ENCODE measurements at regions not wholly inside any gene's neighbourhood (a gene's known extent, or its start where the extent isn't known, plus 50 kb on each side); places are given as distances from the start of the nearest gene placed in this dataset.

DNA sequence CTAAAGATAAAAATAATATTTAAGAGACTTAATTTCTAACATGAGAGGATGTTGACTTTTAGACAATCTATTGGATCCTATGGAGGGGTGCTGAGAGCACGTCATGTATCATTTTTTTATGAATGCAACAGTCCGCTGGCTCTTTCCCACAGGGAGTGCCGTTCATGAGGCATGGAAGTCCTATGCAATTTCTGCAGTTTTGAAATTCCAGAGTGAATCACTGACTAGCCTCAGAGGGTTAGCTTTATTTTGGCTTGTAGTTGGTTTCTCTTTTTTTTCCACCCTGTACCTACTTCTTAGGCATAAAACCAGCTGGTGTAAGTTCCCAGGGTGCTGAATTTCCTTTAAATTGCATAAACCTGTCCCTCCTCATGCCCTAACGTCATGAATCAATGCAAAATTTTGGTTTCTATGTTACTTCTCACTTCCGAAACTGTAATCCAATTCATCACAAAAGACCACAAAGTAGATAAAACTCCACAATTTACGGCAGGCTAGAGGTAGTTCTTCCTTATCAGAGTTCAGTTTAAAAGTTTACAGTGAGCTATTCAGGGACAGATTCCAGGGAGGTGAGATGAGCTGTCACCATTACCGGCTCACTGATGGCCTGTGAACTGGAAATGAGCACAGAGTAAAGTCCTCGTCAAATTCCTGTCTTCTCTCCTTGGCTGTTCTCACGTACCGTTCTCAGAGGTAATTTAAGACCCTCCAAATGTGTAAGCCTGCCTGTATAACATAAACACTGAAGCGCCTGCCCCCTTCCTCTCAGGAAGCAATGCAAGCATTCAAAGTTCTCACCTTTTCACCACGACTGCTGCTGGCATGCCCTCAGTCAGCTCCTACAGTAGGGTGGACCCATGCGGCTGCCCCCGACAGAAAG lies 216.6 kb upstream of the SLC10A2 start:
- H3K4me3 ChIP-seq (ENCODE audit: low read length), result no peak overlapping the region
- peak; percentile 62 for DNase-seq (ENCODE audit: low read depth)
- TF ChIP-seq, protein P1, sequence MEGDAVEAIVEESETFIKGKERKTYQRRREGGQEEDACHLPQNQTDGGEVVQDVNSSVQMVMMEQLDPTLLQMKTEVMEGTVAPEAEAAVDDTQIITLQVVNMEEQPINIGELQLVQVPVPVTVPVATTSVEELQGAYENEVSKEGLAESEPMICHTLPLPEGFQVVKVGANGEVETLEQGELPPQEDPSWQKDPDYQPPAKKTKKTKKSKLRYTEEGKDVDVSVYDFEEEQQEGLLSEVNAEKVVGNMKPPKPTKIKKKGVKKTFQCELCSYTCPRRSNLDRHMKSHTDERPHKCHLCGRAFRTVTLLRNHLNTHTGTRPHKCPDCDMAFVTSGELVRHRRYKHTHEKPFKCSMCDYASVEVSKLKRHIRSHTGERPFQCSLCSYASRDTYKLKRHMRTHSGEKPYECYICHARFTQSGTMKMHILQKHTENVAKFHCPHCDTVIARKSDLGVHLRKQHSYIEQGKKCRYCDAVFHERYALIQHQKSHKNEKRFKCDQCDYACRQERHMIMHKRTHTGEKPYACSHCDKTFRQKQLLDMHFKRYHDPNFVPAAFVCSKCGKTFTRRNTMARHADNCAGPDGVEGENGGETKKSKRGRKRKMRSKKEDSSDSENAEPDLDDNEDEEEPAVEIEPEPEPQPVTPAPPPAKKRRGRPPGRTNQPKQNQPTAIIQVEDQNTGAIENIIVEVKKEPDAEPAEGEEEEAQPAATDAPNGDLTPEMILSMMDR (conservative IDR thresholded peaks at IDR 0.05; ENCODE audit: low read depth, low read length), result no peak

DNA sequence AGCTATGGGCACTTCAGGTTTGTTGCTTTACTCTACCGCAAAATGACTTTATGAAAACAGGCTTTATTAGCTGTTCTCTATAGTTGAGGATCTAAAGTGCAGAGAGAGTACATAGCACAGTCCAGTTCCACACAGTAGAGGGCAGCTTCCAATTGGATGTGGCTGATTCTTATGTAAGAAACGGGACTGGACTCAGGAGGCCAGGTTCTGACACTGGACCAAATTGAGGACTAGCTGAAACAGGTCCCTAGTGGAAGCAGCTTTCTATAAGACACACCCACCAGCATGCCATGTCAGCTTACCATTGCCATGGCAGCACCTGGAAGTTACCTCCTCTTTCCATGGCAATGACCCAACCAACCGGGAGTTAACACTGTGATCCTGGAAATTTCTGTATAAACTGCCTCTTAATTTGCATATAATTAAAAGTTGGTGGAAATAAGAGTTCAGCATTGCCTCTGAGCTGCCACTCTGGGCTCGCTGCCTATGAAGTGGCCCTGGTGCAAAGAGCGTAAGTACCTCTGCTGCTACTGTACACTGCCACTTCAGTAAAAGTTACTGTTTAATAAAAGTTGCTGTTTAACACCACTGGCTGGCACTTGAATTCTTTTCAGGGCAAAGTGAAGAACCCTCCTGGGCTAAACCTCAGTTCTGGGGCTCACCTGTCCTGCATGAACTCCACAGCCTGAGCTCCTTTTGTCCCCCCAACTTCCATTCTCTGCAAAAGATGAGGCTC lies 211.9 kb upstream of the SLC10A2 start:
- DNase-seq (ENCODE audit: low read depth), result no peak
- no peak overlapping the region for H3K4me3 ChIP-seq (ENCODE audit: low read length)
- TF ChIP-seq, protein P1 (conservative IDR thresholded peaks at IDR 0.05; ENCODE audit: low read depth, low read length), result no peak

DNA sequence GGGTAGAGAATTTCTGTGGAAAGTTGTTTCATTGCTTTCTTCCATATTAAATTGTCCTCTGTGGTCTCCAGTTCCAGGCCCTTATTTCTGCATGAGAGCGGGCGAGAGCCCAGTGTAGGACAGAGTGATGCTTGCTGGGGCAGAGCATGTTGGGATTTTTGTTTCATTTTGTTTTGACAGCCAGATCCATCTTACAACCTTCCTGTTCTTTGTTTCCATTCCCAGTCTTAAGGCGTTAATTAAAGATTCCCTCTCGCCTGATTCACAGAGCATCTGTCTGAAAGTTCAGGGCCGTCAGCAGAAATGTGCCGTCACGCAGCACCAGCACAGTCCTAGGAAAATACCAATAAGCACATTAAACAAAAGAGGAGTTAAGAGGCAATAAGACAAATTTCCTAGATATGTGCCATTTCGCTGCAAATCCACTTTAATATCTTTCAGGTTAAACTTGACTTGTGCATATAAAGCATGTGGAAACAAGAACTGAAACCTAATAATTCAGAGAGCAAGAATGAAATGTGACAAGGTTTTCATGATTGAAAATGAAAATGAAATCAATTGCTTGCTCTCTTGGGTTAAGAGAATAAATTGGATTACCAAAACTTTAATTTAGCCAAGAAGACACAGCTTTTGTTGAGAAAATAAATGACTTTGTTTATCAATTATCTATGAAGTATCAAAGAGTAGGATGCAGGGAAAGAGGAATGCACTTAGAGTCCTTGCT lies 210.7 kb upstream of the SLC10A2 start:
- no peak overlapping the region for H3K4me3 ChIP-seq (ENCODE audit: low read length)
- no peak for DNase-seq (ENCODE audit: low read depth)
- TF ChIP-seq, protein P1 (conservative IDR thresholded peaks at IDR 0.05; ENCODE audit: low read depth, low read length), result no peak

DNA sequence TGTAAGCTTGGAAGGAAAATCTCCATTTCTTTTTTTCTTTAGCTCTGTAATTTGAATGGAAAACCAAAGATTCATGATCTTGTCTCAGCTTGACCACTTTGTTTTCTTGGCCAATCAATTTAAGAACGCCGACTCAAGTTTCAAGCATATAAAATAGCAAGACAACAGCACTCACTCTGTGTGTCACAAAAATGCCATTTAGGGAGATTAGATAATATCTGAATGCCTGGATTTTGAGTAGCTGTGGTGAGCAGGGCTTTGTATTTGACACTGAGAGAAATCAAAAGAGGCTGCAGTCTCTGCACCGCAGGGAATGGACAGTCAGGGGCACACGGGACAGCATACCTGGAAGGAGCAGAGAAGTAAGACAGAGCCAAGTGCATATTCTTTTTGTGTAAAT lies 209.5 kb upstream of the SLC10A2 start:
- DNase-seq (ENCODE audit: low read depth), result no peak
- TF ChIP-seq, protein P1 (conservative IDR thresholded peaks at IDR 0.05; ENCODE audit: low read depth, low read length), result no peak

DNA sequence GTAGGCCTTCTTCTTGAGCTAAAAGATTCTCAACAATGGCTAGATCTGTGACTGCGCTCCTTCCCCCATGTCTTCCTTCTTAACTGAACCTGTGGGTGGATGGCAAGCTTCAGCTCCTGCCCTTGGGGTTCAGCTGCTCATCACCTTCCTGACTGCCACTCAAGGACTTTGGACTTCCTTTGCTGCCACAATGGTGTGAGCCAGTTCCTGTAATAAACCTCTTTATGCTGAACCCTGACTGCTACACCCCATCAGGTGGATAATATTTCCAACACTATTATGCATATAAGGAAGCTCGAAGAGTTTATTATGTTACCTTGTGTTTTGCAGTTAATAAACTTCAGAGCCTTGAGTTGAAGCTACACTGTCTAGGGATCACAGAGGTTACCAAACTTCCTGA lies 208.9 kb upstream of the SLC10A2 start:
- no peak overlapping the region for H3K4me3 ChIP-seq (ENCODE audit: low read length)
- TF ChIP-seq, protein P1 (conservative IDR thresholded peaks at IDR 0.05; ENCODE audit: low read depth, low read length), result no peak
- DNase-seq (ENCODE audit: low read depth), result no peak

More for the DNA sequence above, 209.5 kb upstream of the SLC10A2 start:
- no peak overlapping the region for H3K4me3 ChIP-seq (ENCODE audit: low read length)

DNA sequence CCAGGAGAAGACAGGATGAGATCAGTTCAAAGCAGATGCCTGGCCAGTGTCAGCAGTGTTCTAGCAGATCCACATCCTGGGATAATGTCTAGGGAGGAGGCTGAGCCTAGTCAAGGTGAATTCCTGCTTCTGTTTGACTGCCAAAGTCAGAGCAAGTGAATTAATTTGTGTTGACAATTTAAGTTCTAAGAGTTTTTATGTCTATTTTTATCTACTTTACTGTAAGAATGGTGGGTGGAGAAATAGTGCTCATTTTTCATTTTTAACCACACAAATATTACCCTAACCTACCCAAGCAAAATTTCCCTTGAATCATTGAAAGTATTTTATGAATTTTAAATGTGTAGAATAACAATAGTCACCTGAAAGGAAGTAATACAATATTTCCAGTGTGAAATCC lies 207.6 kb upstream of the SLC10A2 start:
- H3K4me3 ChIP-seq (ENCODE audit: low read length), result no peak overlapping the region
- no peak for DNase-seq (ENCODE audit: low read depth)
- TF ChIP-seq, protein P1 (conservative IDR thresholded peaks at IDR 0.05; ENCODE audit: low read depth, low read length), result no peak

Measured in retinal pigment epithelial cell (primary cell).